ENCODE measurements at regions not wholly inside any gene's neighbourhood (a gene's known extent, or its start where the extent isn't known, plus 50 kb on each side); places are given as distances from the start of the nearest gene placed in this dataset.
"Not testable (repeated sequence)": the region's sequence is repeated elsewhere in the genome, so short reads cannot be mapped to it uniquely, and the experiment has no call there.

DNA sequence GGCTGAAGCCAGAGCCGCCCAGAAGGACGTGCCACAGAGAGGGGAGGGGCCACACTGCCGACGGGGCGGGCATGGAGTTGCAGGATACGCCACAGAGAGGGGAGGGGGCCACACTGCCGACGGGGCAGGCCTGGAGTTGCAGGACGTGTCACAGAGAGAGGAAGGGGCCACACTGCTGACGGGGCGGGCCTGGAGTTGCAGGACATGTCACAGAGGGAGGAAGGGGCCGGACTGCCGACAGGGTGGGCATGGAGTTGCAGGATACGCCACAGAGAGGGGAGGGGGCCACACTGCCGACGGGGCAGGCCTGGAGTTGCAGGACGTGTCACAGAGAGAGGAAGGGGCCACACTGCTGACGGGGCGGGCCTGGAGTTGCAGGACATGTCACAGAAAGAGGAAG, 99.4 kb upstream of the C1orf174 start:
- DNase-seq (ENCODE audit: low read depth in 1 of 2, low spot score in 2 of 2); H3K9me3 ChIP-seq (replicated peaks); H3K36me3 ChIP-seq; H3K4me1 ChIP-seq (replicated peaks); H3K27me3 ChIP-seq (replicated peaks); H3K27ac ChIP-seq; H3K4me3 ChIP-seq: not testable (repeated sequence)

DNA sequence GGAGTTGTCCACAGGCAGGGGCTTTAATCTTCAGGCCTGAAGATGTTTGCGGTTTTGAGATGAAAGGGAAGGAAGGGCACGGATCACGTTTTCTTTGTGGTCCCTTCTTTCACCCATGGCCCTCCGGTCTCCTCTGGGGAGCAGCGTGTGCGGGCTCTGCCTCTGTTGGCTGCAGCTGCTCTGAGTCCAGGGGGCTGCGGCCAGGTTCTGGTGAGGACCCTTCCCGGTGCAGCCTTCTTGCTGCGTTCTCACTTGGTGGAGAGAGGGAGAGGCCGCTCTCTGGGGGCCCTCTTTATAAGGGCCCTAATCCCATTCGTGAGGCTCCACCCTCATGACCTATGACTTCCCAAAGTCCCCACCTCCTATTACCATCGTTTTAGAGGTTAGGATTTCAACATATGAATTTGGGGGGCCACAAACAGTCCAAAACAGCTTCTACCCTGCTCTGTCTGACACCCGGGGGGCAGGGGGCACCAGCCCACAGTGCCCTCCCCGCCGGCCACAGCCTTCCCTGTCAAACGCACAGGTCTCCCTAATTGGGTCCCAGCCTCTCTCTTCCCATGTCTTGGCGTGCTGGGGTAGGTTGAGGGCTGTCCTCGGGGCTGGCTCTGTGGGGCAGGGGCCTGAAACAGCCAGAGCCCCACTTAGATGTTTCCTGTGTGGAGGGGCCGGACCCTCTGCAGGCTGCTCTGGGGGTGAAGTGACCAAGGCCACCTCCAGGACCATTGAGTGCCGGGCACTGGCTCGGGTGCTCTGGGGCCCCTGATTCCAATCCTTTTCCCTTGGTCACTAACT, 100.1 kb upstream of the C1orf174 start:
- H3K9me3 ChIP-seq (replicated peaks), result no peaks in the 10 kb centered on the region
- DNase-seq (ENCODE audit: low read depth in 1 of 2, low spot score in 2 of 2), result no peak
- no peak overlapping the region for H3K27ac ChIP-seq
- H3K27me3 ChIP-seq (replicated peaks), result no peaks in the 10 kb centered on the region
- no peaks in the 10 kb centered on the region for H3K4me1 ChIP-seq (replicated peaks)
- no peaks in the 10 kb centered on the region for H3K36me3 ChIP-seq
- H3K4me3 ChIP-seq, result no peak overlapping the region

DNA sequence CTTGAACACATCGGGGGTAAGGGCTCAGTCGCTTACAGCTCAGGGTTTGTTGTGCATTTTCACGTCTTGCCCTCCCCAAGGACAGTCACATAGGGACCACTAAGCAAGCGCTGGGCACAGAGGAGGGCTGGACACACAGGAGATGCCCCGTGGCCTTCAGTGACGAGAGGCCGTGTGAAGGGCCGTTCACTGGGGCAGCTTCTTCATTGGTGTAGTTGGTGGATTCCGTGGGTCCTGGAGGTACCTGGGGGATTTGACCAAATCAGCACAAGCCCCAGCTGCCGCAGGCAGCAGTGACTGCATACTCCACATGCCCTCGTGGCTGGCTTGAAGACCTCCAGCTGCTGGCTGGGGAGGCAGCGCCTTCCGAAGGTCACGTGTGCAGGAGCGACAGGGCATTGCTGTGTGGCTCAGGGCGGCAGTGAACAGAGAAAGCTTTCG, 100.8 kb upstream of the C1orf174 start:
- Histone ChIP-seq H3K4me3 (no peak overlapping the region), H3K4me1 (replicated peaks) (no peaks in the 10 kb centered on the region), H3K27me3 (replicated peaks) (no peaks in the 10 kb centered on the region), H3K27ac (no peak overlapping the region), H3K36me3 (no peaks in the 10 kb centered on the region), H3K9me3 (replicated peaks) (0 out of 2 replicates have a peak, but pooled peaks cover 3% of the 10 kb centered on the region)
- DNase-seq (ENCODE audit: low read depth in 1 of 2, low spot score in 2 of 2), result no peak

DNA sequence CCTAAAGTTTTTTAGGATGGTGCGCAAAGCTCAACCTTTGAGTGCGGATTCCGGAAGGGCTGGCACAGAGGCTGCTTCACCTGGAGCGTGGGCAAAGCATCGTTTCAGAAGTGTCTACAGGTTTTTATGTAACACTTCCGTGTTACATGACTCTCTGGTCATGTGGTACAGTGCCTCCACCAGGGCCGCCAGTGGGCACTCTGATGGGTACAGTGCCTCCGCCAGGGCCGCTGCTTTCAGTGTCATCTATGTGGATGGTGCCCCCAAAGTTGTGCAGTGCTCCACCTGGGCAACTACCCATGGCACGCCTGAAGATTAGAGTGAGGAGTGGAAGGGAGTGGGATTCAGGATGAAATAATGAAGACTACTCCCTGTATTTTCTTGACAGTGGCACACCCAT, 101.4 kb upstream of the C1orf174 start:
- no peak overlapping the region for H3K4me3 ChIP-seq
- DNase-seq (ENCODE audit: low read depth in 1 of 2, low spot score in 2 of 2), result no peak
- H3K27ac ChIP-seq, result no peak overlapping the region
- peaks cover 7% of the 10 kb centered on the region; the same call in 1 of the 2 replicates for H3K9me3 ChIP-seq (replicated peaks)
- no peaks in the 10 kb centered on the region for H3K36me3 ChIP-seq
- no peaks in the 10 kb centered on the region for H3K4me1 ChIP-seq (replicated peaks)
- no peaks in the 10 kb centered on the region for H3K27me3 ChIP-seq (replicated peaks)

DNA sequence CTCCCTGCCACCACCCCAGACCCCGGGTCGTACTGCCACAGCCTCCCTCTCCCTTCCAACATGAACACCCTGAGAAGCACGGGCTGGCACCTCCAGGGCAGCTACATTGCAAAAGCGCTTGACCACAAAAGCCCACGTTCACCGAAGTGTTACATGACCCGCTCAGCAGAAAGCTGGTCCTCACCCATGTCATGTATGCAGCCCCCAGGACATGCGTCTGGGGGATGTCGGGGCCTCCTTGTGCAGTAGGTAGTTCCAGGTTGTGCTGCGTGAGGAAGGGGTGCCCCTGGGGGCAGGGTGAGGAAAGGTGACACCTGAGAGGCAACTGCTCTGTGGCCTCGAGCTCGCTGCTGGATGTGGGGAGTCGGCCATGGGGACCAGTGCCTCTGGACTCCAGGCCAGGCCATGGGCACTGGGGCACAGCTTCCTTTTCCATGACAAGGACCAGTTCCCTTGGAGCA, 102.0 kb upstream of the C1orf174 start:
- H3K9me3 ChIP-seq (replicated peaks), result peaks cover 10% of the 10 kb centered on the region; the same call in 1 of the 2 replicates
- H3K4me3 ChIP-seq, result no peak overlapping the region
- no peaks in the 10 kb centered on the region for H3K36me3 ChIP-seq
- no peak overlapping the region for H3K27ac ChIP-seq
- H3K4me1 ChIP-seq (replicated peaks), result no peaks in the 10 kb centered on the region
- no peak for DNase-seq (ENCODE audit: low read depth in 1 of 2, low spot score in 2 of 2)
- H3K27me3 ChIP-seq (replicated peaks), result no peaks in the 10 kb centered on the region

DNA sequence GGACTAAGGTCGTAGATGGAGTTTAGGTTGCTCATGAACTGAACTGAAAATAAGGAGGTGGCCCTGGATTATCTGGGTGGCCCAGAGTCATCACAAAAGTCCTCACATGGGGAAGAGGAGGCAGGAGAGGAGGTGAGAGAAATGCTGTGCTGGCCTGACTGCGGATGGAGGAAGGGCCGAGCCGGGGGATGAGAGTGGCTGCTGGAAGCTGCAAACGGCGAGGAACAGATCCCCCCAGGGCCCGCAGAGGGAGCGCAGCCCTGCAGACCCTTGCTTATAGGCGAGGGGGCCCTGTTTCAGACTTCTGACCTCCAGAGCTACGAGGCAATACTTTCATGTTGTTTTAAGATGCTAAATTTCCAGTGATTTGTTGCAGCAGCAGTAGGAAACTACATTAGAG, 102.7 kb upstream of the C1orf174 start:
- Histone ChIP-seq H3K9me3 (replicated peaks) (peaks cover 10% of the 10 kb centered on the region; the same call in 1 of the 2 replicates), H3K27me3 (replicated peaks) (no peaks in the 10 kb centered on the region), H3K36me3 (no peaks in the 10 kb centered on the region), H3K4me3 (no peak overlapping the region), H3K4me1 (replicated peaks) (no peaks in the 10 kb centered on the region), H3K27ac (no peak overlapping the region)
- DNase-seq (ENCODE audit: low read depth in 1 of 2, low spot score in 2 of 2), result no peak

DNA sequence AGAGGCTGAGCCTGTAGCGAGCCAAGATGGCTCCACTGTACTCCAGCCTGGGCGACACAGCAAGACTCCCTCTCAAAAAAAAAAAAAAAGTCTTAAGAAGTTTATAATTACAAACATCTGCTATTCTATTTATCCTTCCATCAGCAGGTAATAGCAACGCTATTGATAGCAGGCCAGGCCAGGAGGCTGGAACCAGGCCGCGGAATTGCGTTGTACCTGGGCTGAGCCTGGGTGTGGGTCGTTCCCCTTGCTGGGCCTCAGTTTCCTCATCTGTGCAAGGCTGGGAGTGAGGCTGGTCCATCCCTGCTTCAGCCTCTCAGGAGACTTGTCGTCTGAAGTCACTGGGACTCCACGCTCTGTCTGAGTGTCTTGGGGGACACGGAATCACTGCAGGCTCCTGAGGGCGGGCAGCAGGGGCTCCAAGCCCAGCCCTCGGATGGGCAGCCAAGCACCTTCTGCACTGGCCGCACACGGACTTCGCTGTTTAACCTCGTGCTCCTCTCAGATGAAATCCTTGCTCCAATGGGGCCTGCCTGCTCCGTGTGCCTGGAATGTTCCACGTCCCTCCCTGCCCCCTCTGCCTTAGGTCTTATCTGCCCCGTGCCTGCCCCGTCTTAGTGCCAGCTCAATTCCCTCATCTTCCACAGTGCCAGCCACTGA, 103.9 kb upstream of the C1orf174 start:
- no peaks in the 10 kb centered on the region for H3K27me3 ChIP-seq (replicated peaks)
- DNase-seq (ENCODE audit: low read depth in 1 of 2, low spot score in 2 of 2), result no peak
- H3K9me3 ChIP-seq (replicated peaks), result peaks cover 10% of the 10 kb centered on the region; the same call in 1 of the 2 replicates
- H3K4me1 ChIP-seq (replicated peaks), result no peaks in the 10 kb centered on the region
- H3K36me3 ChIP-seq, result no peaks in the 10 kb centered on the region
- H3K27ac ChIP-seq, result no peak overlapping the region
- H3K4me3 ChIP-seq, result no peak overlapping the region

DNA sequence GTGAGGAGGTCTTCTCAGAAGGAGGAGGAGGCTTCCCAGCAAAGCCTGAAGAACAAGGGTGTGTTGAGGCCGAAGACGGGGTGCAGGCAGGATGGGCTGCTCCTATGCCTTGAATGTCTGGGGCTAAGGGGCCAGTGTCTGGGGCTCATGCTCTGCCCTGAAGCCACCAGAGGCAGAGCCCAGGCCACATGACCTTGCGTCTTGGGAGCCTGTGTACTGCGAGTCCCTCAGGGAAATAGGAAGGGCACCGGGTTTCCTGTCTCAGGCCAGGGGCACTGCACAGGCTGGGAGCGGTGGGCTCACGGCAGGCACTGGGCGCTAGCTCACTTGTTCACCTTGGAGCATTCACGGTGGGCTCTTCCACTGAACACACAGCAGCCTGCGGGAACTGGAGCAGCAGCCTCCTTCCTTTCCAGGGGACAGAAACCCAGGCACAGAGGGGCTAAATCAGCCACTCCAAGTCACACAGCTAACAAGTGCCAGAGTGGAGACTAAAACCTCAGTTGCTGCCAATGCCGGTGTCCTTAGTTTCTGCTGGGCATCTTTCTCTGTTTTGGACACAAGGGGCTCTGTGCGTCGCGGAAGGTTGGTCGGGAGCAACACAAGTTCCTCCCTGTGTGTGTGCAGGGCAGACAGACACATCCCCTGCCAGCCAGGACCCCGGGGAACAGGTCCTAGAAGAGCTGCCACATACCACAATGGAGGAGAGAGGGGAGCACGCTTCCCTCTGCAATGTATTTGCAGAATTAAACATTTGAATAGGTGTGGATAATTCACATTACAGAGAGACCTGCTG, 104.8 kb upstream of the C1orf174 start:
- H3K36me3 ChIP-seq, result no peaks in the 10 kb centered on the region
- peaks cover 10% of the 10 kb centered on the region; the same call in 1 of the 2 replicates for H3K9me3 ChIP-seq (replicated peaks)
- no peak overlapping the region for H3K4me3 ChIP-seq
- no peaks in the 10 kb centered on the region for H3K4me1 ChIP-seq (replicated peaks)
- no peak overlapping the region for H3K27ac ChIP-seq
- no peak for DNase-seq (ENCODE audit: low read depth in 1 of 2, low spot score in 2 of 2)
- H3K27me3 ChIP-seq (replicated peaks), result no peaks in the 10 kb centered on the region

DNA sequence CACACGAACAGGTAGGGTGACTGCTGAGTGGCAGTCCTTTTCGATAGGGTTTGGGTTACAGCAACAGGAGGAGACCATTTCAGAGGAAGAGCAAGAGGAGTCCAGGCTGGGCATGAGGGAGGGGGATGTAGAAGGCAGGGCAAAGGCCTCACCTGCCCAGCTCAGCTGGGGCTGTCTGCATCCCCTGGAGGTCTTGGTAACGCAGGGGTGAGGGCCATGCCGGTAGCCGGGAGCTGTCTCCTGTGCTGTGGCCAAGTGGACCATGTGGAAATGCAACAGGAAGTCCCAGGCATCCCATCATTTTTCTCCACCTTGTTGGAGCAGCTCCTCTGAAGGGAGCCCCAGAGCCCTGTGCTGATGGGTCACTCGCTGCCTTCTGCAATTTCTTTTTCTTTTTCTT, 105.4 kb upstream of the C1orf174 start:
- Histone ChIP-seq H3K4me3 (no peak overlapping the region), H3K9me3 (replicated peaks) (peaks cover 10% of the 10 kb centered on the region; the same call in 1 of the 2 replicates), H3K4me1 (replicated peaks) (no peaks in the 10 kb centered on the region), H3K27me3 (replicated peaks) (no peaks in the 10 kb centered on the region), H3K36me3 (no peaks in the 10 kb centered on the region), H3K27ac (no peak overlapping the region)
- no peak for DNase-seq (ENCODE audit: low read depth in 1 of 2, low spot score in 2 of 2)

DNA sequence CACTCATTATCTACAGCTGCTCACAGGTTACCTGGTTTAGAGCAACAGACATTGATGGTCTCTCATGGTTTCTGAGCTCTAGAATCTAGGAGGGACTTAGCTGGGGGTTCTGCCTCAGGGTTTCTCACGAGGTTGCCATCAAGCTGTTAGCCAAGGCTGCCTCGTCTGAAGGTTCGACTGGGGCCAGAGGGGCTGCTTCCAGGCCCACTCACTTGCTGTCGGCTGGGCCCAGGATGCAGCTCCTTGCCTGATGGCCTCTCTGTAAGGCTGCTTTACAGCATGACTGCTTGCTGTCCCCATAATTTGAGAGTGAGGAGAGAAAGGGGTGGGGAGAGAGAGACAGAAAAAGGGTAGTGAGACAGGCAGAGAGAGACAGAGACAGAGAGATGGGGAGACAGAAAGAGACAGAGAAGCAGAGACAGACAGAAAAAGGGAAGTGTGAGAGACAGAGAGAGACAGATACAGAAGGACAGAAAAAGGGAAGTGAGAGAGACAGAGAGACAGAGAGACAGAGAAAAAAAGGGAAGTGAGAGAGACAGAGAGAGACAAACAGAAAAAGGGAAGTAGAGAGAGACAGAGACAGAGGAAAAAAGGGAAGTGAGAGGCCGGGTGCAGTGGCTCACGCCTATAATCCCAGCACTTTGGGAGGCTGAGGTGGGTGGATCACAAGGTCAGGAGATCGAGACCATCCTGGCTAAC, 106.8 kb upstream of the C1orf174 start:
- Histone ChIP-seq H3K27me3 (replicated peaks) (no peaks in the 10 kb centered on the region), H3K27ac (no peak overlapping the region), H3K4me1 (replicated peaks) (no peaks in the 10 kb centered on the region), H3K9me3 (replicated peaks) (peaks cover 10% of the 10 kb centered on the region; the same call in 1 of the 2 replicates), H3K36me3 (no peaks in the 10 kb centered on the region), H3K4me3 (no peak overlapping the region)
- DNase-seq (ENCODE audit: low read depth in 1 of 2, low spot score in 2 of 2), result no peak

DNA sequence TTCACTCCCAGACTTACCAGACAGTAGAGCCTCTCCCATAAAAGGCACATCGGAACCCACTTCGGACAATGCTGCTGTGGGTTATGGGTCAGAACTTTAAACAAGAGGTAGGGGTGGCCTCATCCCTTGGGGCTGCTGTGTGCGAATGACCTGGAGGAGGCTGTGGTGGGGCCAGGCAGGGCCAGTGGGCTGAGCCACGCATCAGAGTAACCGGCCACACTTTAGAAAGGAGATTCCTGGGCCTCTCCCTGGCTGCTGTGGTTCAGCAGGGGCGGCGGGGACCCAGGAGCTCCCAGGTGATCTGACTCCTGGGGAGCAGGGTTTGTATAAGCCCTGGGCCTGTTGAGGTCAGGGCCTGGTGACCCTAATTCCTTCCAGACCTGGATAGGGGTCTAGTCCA, 110.2 kb upstream of the C1orf174 start:
- no peaks in the 10 kb centered on the region for H3K36me3 ChIP-seq
- no peak for DNase-seq (ENCODE audit: low read depth in 1 of 2, low spot score in 2 of 2)
- H3K4me1 ChIP-seq (replicated peaks), result no peaks in the 10 kb centered on the region

DNA sequence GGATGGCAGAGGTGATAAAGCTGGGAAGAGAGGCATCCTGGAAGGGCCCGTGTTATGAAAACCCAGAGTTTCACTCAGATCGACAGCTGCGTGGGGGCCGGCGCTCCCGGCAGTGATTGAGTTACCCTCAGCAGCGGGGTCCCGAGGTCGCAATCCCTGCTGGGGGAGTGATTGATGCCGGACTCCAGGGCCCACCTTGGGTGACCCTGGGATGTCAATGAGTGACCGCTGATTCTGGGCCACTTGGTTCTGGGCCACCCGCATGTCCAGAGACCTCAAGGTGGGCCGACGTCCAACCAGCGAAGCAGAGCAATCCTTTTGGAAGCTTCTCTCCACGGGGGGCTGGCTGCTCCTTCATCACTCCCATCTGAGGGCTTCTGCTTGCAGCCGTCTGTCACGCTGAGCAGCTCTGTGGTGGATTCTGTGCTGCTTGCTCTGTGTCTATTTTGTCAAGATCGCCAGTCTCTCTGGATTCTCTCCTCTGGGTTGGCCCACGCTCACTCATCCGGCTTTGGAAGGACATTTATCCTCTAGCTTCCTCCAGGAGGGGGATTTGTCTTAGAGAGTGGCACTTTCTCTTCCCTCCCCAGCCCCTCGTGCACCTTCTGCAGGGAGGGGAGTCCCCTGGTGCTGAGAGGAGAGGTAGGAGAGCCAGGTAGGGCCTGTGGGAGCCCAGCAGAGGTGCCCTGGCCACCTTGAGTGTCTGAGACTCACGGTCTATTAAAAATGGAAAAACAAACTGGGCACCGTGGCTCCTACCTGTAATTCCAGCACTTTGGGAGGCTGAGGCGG, 110.9 kb upstream of the C1orf174 start:
- Histone ChIP-seq H3K9me3 (replicated peaks) (peaks cover 7% of the 10 kb centered on the region; the same call in 1 of the 2 replicates), H3K27ac (no peak overlapping the region), H3K4me1 (replicated peaks) (no peaks in the 10 kb centered on the region), H3K27me3 (replicated peaks) (no peaks in the 10 kb centered on the region), H3K4me3 (no peak overlapping the region), H3K36me3 (no peaks in the 10 kb centered on the region)
- DNase-seq (ENCODE audit: low read depth in 1 of 2, low spot score in 2 of 2), result no peak

More for the DNA sequence above, 110.2 kb upstream of the C1orf174 start:
- no peaks in the 10 kb centered on the region for H3K27me3 ChIP-seq (replicated peaks)
- no peak overlapping the region for H3K27ac ChIP-seq
- H3K9me3 ChIP-seq (replicated peaks), result peaks cover 10% of the 10 kb centered on the region; the same call in 1 of the 2 replicates
- no peak overlapping the region for H3K4me3 ChIP-seq
